Colonic mucosa (tissue), 4 donors: ENCODE measurements at regions not wholly inside any gene's neighbourhood (a gene's known extent, or its start where the extent isn't known, plus 50 kb on each side); places are given as distances from the start of the nearest gene placed in this dataset.

Source experiments
- DNase-seq: peaks from one replicate; pipeline ENCODE4 v3.0.0-alpha.2; 2020
- H3K27ac ChIP-seq: fragments of 200-600 bp; one replicate; pipeline ENCODE4 v1.8.0; 2021
- H3K27me3 ChIP-seq: fragments of 200-600 bp; one replicate; pipeline ENCODE4 v1.8.0; 2021
- H3K36me3 ChIP-seq: fragments of 200-600 bp; one replicate; pipeline ENCODE4 v1.8.0; 2021
- H3K4me1 ChIP-seq: fragments of 200-600 bp; one replicate; pipeline ENCODE4 v1.8.0; 2021; ENCODE audit warnings: mild to moderate bottlenecking
- H3K4me3 ChIP-seq: fragments of 200-600 bp; one replicate; pipeline ENCODE4 v1.8.0; 2021
- H3K9ac ChIP-seq, 2 donors: one replicate each; pipeline ENCODE4 v1.7.0; 2013; ENCODE audit warnings: control low read depth in 2 of 2, low read depth in 2 of 2, low read length in 2 of 2
- H3K9me3 ChIP-seq: fragments of 200-600 bp; one replicate; pipeline ENCODE4 v1.8.0; 2021
- CTCF ChIP-seq: fragments of 200-600 bp; IDR thresholded peaks from one replicate; pipeline ENCODE4 v1.8.0; 2022; ENCODE audit warnings: antibody characterized with exemption, mild to moderate bottlenecking
- intact Hi-C: fragments of 100-400 bp; cut with DNase I; formaldehyde crosslinking; loops from one replicate; pipeline ENCODE4 v1.14.1; 2022
- donor health status: healthy.
- donor health status: DM: no; HTN: no; CAD: no.
- donor health status: DM: no; HTN: no; CAD: no.

DNA sequence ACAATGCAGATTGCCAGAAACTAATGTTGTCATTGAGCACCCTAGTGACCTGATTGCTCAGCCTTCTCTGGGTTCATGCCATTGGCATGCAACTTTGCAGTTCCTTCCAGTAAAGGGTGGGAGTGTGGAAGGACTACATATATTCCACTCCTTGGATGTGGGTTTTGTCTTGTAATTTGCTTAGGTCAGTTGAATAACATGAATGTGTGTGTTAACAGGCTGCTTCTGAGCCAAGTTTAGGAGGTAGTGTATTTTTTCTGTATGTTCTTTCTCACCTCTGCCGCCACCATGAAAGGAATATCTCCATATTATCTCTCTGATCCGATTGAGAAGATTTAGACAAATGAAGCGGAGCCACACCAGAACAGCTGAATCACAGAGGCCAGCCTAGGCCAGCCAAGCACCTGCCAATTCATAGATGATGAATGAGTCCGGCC, 1929.6 kb upstream of the CDH6 start:
- no peak overlapping the region for H3K4me3 ChIP-seq
- H3K9me3 ChIP-seq = no peaks in the 10 kb centered on the region
- no peak for DNase-seq
- no peak overlapping the region for H3K27ac ChIP-seq
- H3K27me3 ChIP-seq = no peaks in the 10 kb centered on the region
- no peaks in the 10 kb centered on the region for H3K4me1 ChIP-seq
- intact Hi-C loops = no loop called here
- H3K36me3 ChIP-seq = no peaks in the 10 kb centered on the region
- TF ChIP-seq CTCF = no peak
- no peak overlapping the region for H3K9ac ChIP-seq

GRCh38 chr5:29262339-29263123, 1931.0 kb upstream of the CDH6 start:
- no peaks in the 10 kb centered on the region for H3K4me1 ChIP-seq
- H3K36me3 ChIP-seq = no peaks in the 10 kb centered on the region
- no peak overlapping the region for H3K27ac ChIP-seq
- no peak overlapping the region for H3K4me3 ChIP-seq
- no peaks in the 10 kb centered on the region for H3K27me3 ChIP-seq
- TF ChIP-seq CTCF = no peak
- intact Hi-C loops = no loop called here
- H3K9me3 ChIP-seq = no peaks in the 10 kb centered on the region
- DNase-seq = no peak
- no peak overlapping the region for H3K9ac ChIP-seq

DNA sequence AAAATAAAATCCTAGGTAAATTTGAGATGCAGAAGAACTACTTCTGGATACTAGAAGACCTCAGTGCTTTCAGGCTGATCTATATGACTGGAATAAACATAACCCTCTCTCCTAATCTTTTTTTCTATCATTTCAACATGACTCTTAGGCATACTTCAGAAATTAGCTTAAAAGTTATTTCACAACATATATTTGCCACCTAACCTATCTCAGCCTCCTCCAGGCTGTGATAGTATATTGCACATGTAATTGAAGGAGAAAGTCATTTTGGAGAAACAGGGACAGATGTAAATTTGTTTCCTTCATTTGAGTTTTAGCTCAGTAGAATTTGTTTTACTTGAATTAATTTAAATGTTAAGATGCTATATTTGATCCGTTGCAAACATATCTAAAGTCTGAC, 1932.3 kb upstream of the CDH6 start:
- TF ChIP-seq CTCF = no peak
- intact Hi-C loops = no loop called here
- H3K9ac ChIP-seq = no peak overlapping the region
- no peaks in the 10 kb centered on the region for H3K27me3 ChIP-seq
- DNase-seq = no peak
- no peaks in the 10 kb centered on the region for H3K36me3 ChIP-seq
- no peak overlapping the region for H3K4me3 ChIP-seq
- H3K4me1 ChIP-seq = no peaks in the 10 kb centered on the region
- no peaks in the 10 kb centered on the region for H3K9me3 ChIP-seq
- H3K27ac ChIP-seq = no peak overlapping the region

DNA sequence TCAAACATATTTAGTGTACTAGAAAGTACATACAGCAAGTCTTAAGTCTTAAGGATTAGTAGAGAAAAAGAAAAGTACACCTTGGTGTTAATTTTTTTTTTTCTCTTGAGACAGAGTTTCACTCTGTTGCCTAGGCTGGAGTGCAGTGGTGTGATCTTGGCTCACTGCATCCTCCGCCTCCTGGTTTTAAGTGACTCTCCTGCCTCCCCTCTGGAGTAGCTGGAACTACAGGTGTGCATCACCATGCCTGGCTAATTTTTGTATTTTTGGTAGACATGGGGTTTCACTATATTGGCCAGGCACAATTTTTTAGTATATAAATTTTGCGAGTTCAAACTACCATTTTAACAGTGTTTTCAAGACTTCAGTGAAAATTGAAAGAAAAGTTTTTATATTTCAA, 1941.1 kb upstream of the CDH6 start:
- no peak overlapping the region for H3K9ac ChIP-seq

GRCh38 chr5:29247346-29248028, 1946.0 kb upstream of the CDH6 start:
- intact Hi-C loops = no loop called here
- no peak for DNase-seq

More for the DNA sequence above, 1941.1 kb upstream of the CDH6 start:
- no peak for TF ChIP-seq CTCF
- H3K4me3 ChIP-seq = no peak overlapping the region
- no peaks in the 10 kb centered on the region for H3K9me3 ChIP-seq
- H3K36me3 ChIP-seq = no peaks in the 10 kb centered on the region
- intact Hi-C loops = no loop called here
- no peaks in the 10 kb centered on the region for H3K27me3 ChIP-seq
- no peak for DNase-seq
- H3K4me1 ChIP-seq = no peaks in the 10 kb centered on the region
- H3K27ac ChIP-seq = no peak overlapping the region

More at GRCh38 chr5:29247346-29248028, 1946.0 kb upstream of the CDH6 start:
- Histone ChIP-seq H3K36me3 (no peaks in the 10 kb centered on the region), H3K27ac (no peak overlapping the region), H3K27me3 (no peaks in the 10 kb centered on the region), H3K4me3 (no peak overlapping the region), H3K4me1 (no peaks in the 10 kb centered on the region), H3K9ac (no peak overlapping the region), H3K9me3 (no peaks in the 10 kb centered on the region)
- TF ChIP-seq CTCF = no peak
